ENCODE measurements at regions not wholly inside any gene's neighbourhood (a gene's known extent, or its start where the extent isn't known, plus 50 kb on each side); places are given as distances from the start of the nearest gene placed in this dataset.

DNA sequence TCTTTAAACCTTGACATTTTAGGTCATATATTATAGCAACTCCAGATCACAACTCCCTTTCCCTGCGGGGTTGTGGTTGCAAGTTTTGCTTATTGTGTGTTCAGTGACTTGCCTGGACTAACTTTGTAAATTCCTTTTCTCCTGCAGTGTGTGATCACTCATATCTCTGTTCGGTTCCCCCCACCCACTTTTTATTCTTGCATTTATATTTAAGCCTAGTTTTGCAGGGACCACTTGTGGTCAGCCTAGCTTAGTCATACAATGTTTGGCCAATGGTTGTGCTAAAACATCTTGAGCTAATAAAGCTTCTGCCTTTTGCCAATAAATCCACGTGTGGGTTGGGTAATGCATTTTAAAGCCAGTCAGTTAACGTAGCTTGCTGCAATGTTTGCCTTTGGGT, 146.5 kb upstream of the IRX4 start:
- DNase-seq, result no peak

- no peak for DNase-seq
These were observed 145.1 kb upstream of the IRX4 start for GRCh38 chr5:2027790-2028189.

DNA sequence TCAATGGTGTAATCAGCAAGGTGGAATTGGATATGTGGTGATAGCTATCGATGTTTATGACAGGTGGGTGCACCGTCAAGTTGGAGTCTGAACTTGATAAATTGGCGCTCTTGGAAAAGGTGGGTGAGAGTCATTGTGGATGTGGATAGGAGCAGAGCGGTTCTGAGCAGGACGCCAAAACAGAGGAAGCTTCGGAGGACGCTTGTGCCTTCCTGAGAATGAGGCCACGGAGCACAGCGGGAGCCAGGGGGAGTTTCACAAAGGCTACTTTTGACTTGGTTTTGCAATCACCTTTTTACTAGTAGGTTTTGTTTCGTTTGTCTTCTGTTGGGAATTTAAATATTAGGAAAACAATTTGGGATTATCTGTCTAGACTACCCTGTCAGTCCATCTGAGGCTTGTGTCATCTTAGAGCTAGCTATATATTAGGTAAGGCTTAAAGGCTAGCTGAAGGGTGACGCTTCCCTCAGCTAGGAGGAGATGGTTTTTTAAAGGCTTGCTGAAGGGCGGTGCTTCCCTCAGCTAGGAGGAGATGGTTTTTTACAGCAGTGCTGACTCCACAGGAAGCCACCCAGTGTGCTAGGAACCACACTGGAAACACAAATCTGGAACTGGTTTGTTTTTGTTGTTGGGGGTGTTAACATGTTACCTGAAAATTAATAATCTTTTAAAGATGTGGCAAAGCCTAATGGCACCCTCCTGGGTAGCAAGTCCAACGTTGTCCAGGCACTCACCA, 142.4 kb upstream of the IRX4 start:
- no peak for DNase-seq

GRCh38 chr5:2023196-2023595, 140.5 kb upstream of the IRX4 start:
- DNase-seq, result no peak

- no peak for DNase-seq
These were observed 139.7 kb upstream of the IRX4 start for GRCh38 chr5:2022436-2022835.

DNA sequence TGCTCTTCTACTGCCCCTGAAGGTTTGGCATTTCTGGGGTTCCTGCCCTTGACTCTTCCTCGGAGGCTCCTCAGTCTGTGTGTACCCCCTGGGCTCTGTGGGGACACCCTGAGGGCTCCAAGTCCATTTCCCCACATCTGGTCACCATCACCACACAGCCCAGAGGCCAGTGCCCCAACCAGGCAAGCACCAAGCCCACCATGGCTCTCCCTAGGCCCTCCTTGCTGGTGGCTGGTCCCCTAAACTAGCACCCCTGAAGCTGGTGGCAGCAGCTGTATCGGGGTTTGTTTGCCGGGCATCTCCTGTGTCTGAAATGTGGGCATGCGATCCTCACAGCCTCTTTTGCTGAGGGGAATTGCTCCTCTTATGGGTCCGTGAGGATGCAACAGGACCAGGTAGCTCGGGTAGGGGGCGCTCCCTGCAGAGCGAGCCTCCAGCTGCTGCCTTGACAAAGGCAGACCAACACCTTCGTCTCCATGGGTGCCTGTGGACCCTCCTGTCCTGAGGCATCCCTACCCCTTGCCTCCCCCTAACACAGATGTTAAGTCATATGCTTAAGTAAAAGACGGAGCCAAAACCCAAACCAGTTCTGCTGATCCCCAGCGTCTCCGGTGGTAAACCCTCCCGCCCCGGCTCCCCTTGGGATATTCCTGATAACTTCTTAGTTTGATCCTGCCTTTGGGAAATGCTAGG, 138.9 kb upstream of the IRX4 start:
- DNase-seq, result no peak

- DNase-seq, result no peak
These were observed 138.0 kb upstream of the IRX4 start for GRCh38 chr5:2020730-2021129.

DNA sequence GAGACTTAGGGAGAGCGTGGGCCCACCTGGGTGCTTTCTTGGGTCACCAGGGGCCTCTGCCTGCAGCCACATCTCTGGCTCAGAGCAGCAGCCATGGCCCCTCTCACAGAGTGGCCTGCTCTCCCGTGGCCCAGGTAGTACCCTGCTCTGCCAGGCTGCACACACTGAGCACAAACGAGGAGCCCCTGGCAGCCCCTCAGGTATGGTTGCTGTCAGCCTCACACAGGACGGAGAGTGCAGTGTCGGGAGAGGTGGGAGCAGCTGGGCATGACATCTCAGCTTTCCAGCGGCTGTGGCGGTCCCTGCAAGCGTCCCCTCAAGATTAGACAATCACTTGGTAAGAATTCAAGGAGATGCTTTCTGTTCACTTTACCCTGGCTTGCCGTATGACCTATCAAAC, 137.0 kb upstream of the IRX4 start:
- DNase-seq, result no peak

- DNase-seq, result no peak
These were observed 135.6 kb upstream of the IRX4 start for GRCh38 chr5:2018390-2018724.

DNA sequence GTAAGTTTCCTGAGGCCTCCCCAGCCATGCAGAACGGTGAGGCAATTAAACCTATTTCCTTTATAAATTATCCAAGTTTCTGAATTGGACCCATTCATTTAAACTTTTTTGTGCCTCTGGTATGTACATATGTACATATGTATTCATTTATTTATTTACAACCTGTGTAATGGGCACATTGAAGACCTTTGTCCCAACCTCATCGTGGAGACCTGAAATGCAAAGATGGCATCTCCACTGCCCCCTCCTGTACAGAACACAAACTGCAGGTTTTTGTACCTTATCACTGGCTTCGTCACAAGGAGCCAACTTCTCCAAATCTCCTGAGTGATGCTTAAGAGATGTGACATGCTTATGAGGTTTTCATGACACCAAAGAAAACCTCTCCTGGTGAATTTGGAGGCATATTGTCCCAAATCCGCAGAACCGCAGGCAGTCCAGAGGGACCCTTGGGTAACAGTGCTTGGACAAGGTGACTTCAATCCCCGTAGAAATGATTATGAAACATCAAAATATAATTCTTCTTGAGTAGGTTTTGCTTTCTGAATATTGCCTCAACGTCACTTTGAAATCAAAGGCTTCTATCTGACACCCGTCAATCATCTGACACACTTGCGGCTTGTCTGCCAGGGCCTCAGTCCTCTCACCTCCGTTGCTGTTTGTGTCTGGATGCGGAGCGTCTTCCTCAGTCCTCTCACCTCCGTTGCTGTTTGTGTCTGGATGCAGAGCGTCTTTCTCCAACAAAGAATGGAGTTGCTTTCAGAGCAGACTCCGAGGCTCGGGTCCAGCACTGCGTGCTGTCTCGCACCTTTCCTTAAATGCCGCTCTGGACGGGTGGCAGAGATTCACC, 135.0 kb upstream of the IRX4 start:
- DNase-seq, result no peak

DNA sequence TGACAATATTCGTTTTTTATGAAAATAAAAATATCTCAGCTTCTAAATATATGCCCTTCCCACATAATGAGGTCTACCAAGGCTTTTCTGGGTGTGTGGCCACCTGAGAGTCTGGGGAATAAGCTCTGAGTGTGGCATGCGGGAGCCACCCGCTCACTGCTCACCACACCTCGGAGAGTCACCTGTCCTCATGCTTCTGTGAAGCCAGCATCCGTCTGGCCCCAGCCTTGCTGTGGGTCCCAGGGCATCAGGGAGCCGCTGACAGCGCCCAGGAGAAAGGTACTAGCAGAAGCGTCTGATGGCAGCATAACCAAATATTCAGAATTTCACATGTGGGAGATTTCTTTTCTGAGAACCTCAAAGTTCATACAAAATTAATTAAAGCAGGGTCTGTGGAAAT, 133.2 kb upstream of the IRX4 start:
- no peak for DNase-seq

DNA sequence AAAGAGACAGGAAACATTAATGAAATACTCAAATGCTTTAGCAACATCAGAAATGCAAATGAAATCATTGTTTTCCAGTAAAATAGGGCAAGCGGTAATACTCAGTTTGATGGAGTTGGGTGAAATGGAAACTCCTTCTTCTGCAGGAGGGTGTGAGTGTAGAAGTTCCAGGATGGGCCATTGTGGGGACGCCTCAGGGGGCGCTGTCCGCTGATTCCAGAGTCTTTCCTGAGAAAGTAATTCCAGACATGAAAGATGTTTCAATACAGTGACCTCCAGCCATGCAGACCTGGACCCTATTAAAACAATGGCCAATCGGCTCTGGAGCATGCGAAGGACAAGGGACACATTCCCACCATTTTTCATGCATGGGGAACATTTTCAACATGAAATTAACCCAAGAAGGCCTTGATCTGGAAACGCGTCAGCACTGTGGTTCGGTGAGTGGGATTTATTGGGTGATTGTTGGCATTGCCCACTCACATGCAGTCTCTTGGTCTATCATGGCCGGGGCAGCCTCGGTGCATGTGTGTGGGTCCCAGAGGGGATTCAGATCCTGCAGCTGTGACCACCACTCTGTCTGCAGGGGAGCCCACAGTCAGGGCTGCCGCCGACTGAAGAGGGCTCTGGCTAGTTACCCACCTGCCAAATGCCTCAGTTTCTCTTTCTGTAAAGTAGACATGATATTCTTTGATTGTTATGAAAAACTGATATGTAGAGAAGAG, 132.6 kb upstream of the IRX4 start:
- no peak for DNase-seq

- no peak for DNase-seq
These were observed 131.4 kb upstream of the IRX4 start for GRCh38 chr5:2014058-2014610.

GRCh38 chr5:2013301-2014057, 130.8 kb upstream of the IRX4 start:
- no peak for DNase-seq

DNA sequence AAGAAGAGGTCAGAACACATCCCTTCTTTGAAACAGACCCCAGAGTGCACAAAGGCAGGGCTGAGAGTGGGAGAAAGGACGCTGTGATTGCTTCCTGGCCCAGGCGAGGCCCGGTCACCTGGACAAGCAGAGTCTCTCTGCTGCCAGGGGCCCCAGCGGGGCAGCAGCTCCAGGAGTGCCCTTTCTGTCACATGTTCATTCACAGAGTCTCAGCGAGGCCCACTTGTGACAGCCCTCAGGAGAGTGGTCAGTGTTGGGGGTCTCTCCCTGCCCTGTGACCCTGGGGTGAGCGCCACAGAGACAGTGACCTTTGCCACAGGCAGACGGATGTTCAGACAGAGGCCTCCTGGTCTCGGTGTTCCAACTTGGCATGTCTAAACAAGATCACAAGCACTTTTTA, 130.2 kb upstream of the IRX4 start:
- DNase-seq, result no peak

DNA sequence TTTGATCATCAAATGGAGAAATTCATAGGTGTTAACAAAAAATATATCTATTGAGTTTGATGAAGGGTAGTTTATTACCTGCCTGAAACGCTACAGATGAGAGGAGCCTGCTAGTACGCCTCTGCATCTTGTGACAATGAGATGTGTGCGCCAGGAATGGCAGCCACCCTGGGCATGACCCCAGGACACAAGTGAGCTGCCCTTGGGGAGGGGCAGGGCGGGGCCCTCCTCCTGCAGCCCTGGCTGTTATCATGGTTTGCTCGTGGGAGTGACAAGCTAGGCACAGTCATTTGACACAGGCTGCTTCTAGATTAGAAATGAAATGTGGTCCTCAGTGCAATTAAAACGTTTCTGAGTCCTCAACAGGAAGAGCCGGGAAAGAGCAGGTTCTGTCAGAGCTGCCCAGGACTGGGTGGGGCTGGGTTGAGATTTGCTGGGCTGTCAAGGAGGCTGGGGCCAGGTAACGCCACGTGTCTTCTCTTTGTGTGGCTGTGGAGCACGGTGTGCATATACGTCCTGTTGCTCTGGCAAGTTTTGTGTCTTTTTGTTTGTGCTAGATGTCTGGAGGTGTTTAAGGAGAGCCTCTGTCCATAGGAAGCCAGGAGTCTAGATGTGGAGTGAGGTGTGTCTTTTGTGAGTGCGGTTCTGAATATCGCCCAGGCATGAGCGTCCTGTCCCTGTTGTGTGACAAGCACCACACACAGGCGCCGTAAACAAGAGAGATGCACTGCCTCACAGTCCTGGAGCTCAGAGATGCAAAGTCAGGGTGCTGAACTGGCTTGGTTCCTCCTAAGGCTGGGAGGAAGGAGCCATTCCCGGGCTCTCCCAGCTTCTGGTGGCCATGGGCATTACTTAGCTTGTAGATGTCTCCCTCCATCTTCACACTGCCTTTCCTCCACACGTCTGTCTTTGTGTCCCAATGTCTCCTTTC, 129.0 kb upstream of the IRX4 start:
- no peak for DNase-seq

DNA sequence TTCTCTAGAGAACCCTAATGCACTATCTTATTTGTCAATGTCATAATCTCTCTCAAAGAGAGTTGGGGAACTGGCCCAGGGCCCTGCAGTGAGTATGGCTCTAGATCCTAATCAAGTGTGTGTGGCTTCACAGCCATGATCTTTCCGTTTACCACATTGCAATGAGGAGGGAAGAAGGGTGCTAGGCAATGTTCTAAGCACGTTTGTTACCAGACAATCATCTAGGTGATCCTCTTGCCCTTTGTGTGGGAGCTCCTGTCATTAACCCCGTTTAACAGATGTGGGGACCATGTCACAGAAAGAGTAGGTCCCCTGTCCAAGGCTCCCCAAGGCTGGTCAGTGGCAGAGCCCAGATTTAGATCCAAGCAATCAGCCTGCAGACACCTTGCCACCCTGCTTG, 128.2 kb upstream of the IRX4 start:
- no peak for DNase-seq

DNA sequence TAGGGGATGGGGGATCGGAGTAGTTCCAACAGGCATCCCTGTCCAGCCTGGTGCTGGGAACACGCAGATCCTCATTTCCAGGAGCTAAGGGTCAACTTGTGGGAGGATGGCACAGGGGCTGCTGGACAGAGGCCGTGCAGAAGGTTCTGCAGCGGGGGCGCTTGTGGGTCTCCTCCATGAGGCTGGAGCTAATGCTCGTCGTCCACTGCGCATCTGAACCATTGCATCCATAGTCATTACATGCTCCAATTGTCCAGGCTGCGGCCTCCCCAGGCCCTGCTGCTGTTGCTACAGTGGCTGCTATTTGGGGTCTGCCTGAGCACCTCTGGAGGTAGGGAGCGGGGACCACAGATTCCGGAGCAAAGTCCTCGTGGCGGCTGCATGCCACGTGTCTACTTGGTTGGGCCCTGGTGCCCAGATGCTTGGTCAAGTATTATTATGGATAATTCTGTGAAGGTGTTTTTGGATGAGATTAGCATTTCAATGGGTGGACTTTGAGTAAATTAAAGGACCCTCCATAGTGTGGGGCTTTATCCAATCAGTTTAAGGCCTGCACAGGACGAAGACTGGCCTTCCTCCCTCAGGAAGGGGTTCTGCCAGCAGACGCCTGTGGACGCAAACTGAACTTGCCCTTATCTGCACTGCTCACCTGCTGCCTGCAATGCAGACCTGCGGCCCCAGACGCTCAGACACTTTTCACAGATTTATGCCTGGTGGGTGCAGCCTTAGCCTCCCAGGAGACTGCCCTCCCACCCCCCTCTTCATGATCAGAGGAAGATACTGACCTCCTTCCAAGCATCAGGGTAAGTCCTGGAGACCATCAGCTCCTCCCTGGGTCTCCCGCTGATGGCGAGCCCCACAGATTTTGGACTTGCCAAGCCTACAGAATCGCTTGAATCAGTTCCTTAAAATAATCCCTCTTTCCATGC, 127.5 kb upstream of the IRX4 start:
- no peak for DNase-seq

All from left kidney (tissue), 1 donor.